ENCODE measurements at regions not wholly inside any gene's neighbourhood (a gene's known extent, or its start where the extent isn't known, plus 50 kb on each side); places are given as distances from the start of the nearest gene placed in this dataset.
"Not testable (repeated sequence)": the region's sequence is repeated elsewhere in the genome, so short reads cannot be mapped to it uniquely, and the experiment has no call there.

- TF ChIP-seq CTCF (IDR thresholded peaks at IDR 0.05; ENCODE audit: control insufficient read depth, insufficient read depth, low read depth, low read length, missing control alignments), result no peak
- DNase-seq (ENCODE audit: low read depth), result no peak
- H3K4me3 ChIP-seq (ENCODE audit: control insufficient read depth, low read depth, low read length), result no peak overlapping the region
These were observed 134.2 kb downstream of the OTOL1 start for GRCh38 chr3:161630794-161631193.

GRCh38 chr3:161631536-161631935 lies 134.9 kb downstream of the OTOL1 start:
- DNase-seq (ENCODE audit: low read depth), result no peak
- no peak for TF ChIP-seq CTCF (IDR thresholded peaks at IDR 0.05; ENCODE audit: control insufficient read depth, insufficient read depth, low read depth, low read length, missing control alignments)
- H3K4me3 ChIP-seq (ENCODE audit: control insufficient read depth, low read depth, low read length), result no peak overlapping the region

- DNase-seq (ENCODE audit: low read depth), result no peak
- no peak overlapping the region for H3K4me3 ChIP-seq (ENCODE audit: control insufficient read depth, low read depth, low read length)
- TF ChIP-seq CTCF (IDR thresholded peaks at IDR 0.05; ENCODE audit: control insufficient read depth, insufficient read depth, low read depth, low read length, missing control alignments), result no peak
These were observed 141.0 kb downstream of the OTOL1 start for GRCh38 chr3:161637559-161637958.

GRCh38 chr3:161639095-161639494 lies 142.5 kb downstream of the OTOL1 start:
- not testable (repeated sequence) for DNase-seq (ENCODE audit: low read depth); H3K4me3 ChIP-seq (ENCODE audit: control insufficient read depth, low read depth, low read length)

GRCh38 chr3:161640181-161640580 lies 143.6 kb downstream of the OTOL1 start:
- no peak for DNase-seq (ENCODE audit: low read depth)
- no peak for TF ChIP-seq CTCF (IDR thresholded peaks at IDR 0.05; ENCODE audit: control insufficient read depth, insufficient read depth, low read depth, low read length, missing control alignments)
- no peak overlapping the region for H3K4me3 ChIP-seq (ENCODE audit: control insufficient read depth, low read depth, low read length)

GRCh38 chr3:161641287-161641686 lies 144.7 kb downstream of the OTOL1 start:
- no peak for TF ChIP-seq CTCF (IDR thresholded peaks at IDR 0.05; ENCODE audit: control insufficient read depth, insufficient read depth, low read depth, low read length, missing control alignments)
- DNase-seq (ENCODE audit: low read depth), result no peak
- H3K4me3 ChIP-seq (ENCODE audit: control insufficient read depth, low read depth, low read length), result no peak overlapping the region

GRCh38 chr3:161644891-161645635 lies 148.5 kb downstream of the OTOL1 start:
- no peak for TF ChIP-seq CTCF (IDR thresholded peaks at IDR 0.05; ENCODE audit: control insufficient read depth, insufficient read depth, low read depth, low read length, missing control alignments)
- no peak for DNase-seq (ENCODE audit: low read depth)

More at GRCh38 chr3:161644891-161645635, 148.5 kb downstream of the OTOL1 start:
- H3K4me3 ChIP-seq (ENCODE audit: control insufficient read depth, low read depth, low read length), result no peak overlapping the region
